ENCODE measurements at regions not wholly inside any gene's neighbourhood (a gene's known extent, or its start where the extent isn't known, plus 50 kb on each side); places are given as distances from the start of the nearest gene placed in this dataset.

DNA sequence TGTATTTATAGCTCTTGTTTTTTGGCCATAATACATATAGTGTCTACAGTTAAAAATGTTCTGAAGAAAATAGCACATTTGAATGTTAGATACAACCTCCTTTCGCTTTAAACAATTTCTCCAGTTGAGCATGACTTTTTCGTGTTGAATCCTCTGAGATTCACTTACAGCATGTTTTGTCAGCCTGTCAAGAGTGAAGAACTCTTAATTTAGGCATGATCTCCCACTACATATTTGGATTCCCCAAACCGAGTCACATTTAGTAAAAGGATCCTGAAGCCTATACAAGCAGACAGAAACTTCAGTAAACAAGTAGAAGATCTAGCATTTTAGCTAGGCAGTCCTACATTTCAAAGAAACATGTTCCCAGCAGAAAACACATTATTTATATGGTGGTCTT lies 796.6 kb downstream of the MCTP2 start:
- TF ChIP-seq POLR2A (IDR thresholded peaks at IDR 0.05): no peak
- TF ChIP-seq, protein P1, sequence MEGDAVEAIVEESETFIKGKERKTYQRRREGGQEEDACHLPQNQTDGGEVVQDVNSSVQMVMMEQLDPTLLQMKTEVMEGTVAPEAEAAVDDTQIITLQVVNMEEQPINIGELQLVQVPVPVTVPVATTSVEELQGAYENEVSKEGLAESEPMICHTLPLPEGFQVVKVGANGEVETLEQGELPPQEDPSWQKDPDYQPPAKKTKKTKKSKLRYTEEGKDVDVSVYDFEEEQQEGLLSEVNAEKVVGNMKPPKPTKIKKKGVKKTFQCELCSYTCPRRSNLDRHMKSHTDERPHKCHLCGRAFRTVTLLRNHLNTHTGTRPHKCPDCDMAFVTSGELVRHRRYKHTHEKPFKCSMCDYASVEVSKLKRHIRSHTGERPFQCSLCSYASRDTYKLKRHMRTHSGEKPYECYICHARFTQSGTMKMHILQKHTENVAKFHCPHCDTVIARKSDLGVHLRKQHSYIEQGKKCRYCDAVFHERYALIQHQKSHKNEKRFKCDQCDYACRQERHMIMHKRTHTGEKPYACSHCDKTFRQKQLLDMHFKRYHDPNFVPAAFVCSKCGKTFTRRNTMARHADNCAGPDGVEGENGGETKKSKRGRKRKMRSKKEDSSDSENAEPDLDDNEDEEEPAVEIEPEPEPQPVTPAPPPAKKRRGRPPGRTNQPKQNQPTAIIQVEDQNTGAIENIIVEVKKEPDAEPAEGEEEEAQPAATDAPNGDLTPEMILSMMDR (IDR thresholded peaks at IDR 0.05): no peak
- TF ChIP-seq POLR2AphosphoS5 (IDR thresholded peaks at IDR 0.05): no peak
